NB4 (cell line): ENCODE measurements at regions not wholly inside any gene's neighbourhood (a gene's known extent, or its start where the extent isn't known, plus 50 kb on each side); places are given as distances from the start of the nearest gene placed in this dataset.
A peak's percentile ranks its signal among the peaks of the same experiment; 100 is the strongest.
"Not testable (repeated sequence)": the region's sequence is repeated elsewhere in the genome, so short reads cannot be mapped to it uniquely, and the experiment has no call there.

Experiments used
- DNase-seq: peaks from one replicate; pipeline ENCODE4 v3.0.0; 2010; ENCODE audit warnings: low read depth
- H3K4me3 ChIP-seq: one replicate; pipeline ENCODE4 v1.5.1; 2011; ENCODE audit warnings: mild to moderate bottlenecking, low read depth, low read length, moderate library complexity
- CTCF ChIP-seq: IDR thresholded peaks from one replicate; pipeline ENCODE4 v1.5.1; 2012; ENCODE audit warnings: low read depth, low read length
- MAX ChIP-seq: IDR thresholded peaks from 2 replicates; pipeline ENCODE4 v1.6.1; 2011; ENCODE audit warnings: low read depth, low read length
- MYC ChIP-seq: IDR thresholded peaks from 2 replicates; pipeline ENCODE4 v1.6.1; 2011; ENCODE audit warnings: low read depth, low read length
- POLR2A ChIP-seq: IDR thresholded peaks from 2 replicates; pipeline ENCODE4 v1.6.1; 2011; ENCODE audit warnings: mild to moderate bottlenecking; ENCODE audit not compliant: insufficient read length; ENCODE audit errors: extremely low read depth

- DNase-seq: no peak
- TF ChIP-seq MAX (no peak), MYC (no peak), CTCF (no peak), POLR2A (no peak)
- H3K4me3 ChIP-seq: no peak overlapping the region
Observed at GRCh38 chr11:90294526-90294925, 71.7 kb upstream of the CHORDC1 start.

- no peak overlapping the region for H3K4me3 ChIP-seq
- no peak for DNase-seq
- TF ChIP-seq POLR2A: no peak
- no peak for TF ChIP-seq CTCF
- TF ChIP-seq MAX: no peak
- no peak for TF ChIP-seq MYC
Observed at GRCh38 chr11:90294091-90294490, 71.2 kb upstream of the CHORDC1 start.

GRCh38 chr11:90288212-90288821 lies 65.5 kb upstream of the CHORDC1 start:
- no peak overlapping the region for H3K4me3 ChIP-seq
- TF ChIP-seq CTCF (peak; percentile 51), MYC (no peak), POLR2A (no peak), MAX (no peak)
- DNase-seq: peak; percentile 39

GRCh38 chr11:90286640-90287039 lies 63.8 kb upstream of the CHORDC1 start:
- no peak overlapping the region for H3K4me3 ChIP-seq
- DNase-seq: no peak
- TF ChIP-seq MAX (no peak), MYC (no peak), CTCF (no peak), POLR2A (no peak)

GRCh38 chr11:90284171-90284570 lies 61.3 kb upstream of the CHORDC1 start:
- no peak overlapping the region for H3K4me3 ChIP-seq
- TF ChIP-seq MAX (no peak), POLR2A (no peak), CTCF (no peak)
- DNase-seq: no peak

- DNase-seq, H3K4me3 ChIP-seq: not testable (repeated sequence)
Observed at GRCh38 chr11:90282551-90283071, 59.8 kb upstream of the CHORDC1 start.
